ENCODE measurements at regions not wholly inside any gene's neighbourhood (a gene's known extent, or its start where the extent isn't known, plus 50 kb on each side); places are given as distances from the start of the nearest gene placed in this dataset.
"Not testable (repeated sequence)": the region's sequence is repeated elsewhere in the genome, so short reads cannot be mapped to it uniquely, and the experiment has no call there.

DNA sequence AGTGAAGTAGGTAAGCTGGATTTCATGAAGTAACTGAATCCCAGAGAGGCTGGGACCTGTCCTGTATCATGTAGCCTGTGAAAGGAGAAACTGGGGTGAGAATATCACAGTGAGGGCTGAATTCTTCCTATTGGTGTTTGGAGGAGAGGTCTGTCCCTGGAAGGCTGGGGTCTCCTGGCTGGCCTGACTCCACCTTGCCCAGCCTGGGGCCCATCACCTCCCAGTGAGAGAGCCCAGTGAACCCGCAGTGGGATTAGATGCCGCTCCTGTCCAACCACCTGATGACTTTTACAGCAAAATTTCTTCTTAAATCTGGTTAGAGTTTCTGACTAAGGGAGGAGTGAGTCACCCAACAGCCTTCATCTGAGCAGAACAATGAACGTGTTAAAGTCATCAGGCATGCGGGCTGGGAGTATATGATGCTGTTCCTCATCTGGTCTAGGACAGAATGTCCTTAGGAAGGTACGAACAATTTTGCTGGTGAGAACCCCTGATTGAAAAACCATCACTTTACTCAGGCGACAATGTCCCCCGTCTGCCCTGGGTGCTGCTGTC, 152.9 kb downstream of the LPIN1 start:
- Histone ChIP-seq H3K36me3 (ENCODE audit: control insufficient read depth in 2 of 2, extremely low read depth in 1 of 2, insufficient read depth in 2 of 2, low read length in 2 of 2) (no peaks in the 10 kb centered on the region), H3K4me1 (ENCODE audit: control insufficient read depth, extremely low read depth, insufficient read depth, low read length) (no peaks in the 10 kb centered on the region), H3K9me1 (replicated peaks; ENCODE audit: control insufficient read depth, extremely low read depth, insufficient read depth, low read length) (no peaks in the 10 kb centered on the region), H3K79me2 (ENCODE audit: control insufficient read depth, insufficient read depth, low read length) (no peaks in the 10 kb centered on the region), H4K20me1 (replicated peaks; ENCODE audit: control insufficient read depth, extremely low read depth, insufficient read depth, low read length) (no peaks in the 10 kb centered on the region), H2AFZ (ENCODE audit: low read depth, low read length) (no peak overlapping the region), H3K4me3 (replicated peaks in 1 of 3; ENCODE audit: insufficient read depth in 1 of 3, low read depth in 1 of 3, low read length in 3 of 3) (no peak overlapping the region), H3K9ac (replicated peaks; ENCODE audit: extremely low read depth, insufficient read depth, low read length) (no peak overlapping the region), H3K27ac (ENCODE audit: insufficient read depth, low read depth, low read length) (no peak overlapping the region), H3K27me3 (ENCODE audit: control insufficient read depth in 2 of 2, insufficient read depth in 2 of 2, low read length in 2 of 2) (no peaks in the 10 kb centered on the region), H3K9me3 (replicated peaks; ENCODE audit: control insufficient read depth, insufficient read depth, low read length) (no peaks in the 10 kb centered on the region), H3K4me2 (ENCODE audit: insufficient read depth, low read length) (no peak overlapping the region)
- ChIA-PET POLR2A (no interaction called here), CTCF (interaction anchor here (1.2 kb wide), 1 partner anchor 15 kb away, joined by 3 read pairs; no protein-coding TSS in a partner anchor)
- FAIRE-seq (no peak), DNase-seq (ENCODE audit: low read depth, low spot score) (no peak)
- TF ChIP-seq, protein P1, sequence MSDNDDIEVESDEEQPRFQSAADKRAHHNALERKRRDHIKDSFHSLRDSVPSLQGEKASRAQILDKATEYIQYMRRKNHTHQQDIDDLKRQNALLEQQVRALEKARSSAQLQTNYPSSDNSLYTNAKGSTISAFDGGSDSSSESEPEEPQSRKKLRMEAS (IDR thresholded peaks at IDR 0.05; ENCODE audit: insufficient read depth, insufficient read length): no peak
- no peak for TF ChIP-seq CTCF (IDR thresholded peaks at IDR 0.05; ENCODE audit: extremely low read depth in 1 of 2, insufficient read depth in 1 of 2, low read depth in 1 of 2, low read length in 2 of 2)
- TF ChIP-seq FOS (IDR thresholded peaks at IDR 0.05; ENCODE audit: borderline replicate concordance, insufficient read depth, low read length): no peak
- no peak for TF ChIP-seq MYC (IDR thresholded peaks at IDR 0.05; ENCODE audit: low read depth, low read length)
- TF ChIP-seq JUN (IDR thresholded peaks at IDR 0.05; ENCODE audit: borderline replicate concordance, insufficient read depth, insufficient read length, low read depth): no peak
- TF ChIP-seq POLR2A (IDR thresholded peaks at IDR 0.05; ENCODE audit: low read depth, low read length): no peak
- no peak for TF ChIP-seq GATA2 (IDR thresholded peaks at IDR 0.05; ENCODE audit: insufficient read depth, insufficient read length, low read depth, low read length)
- TF ChIP-seq POLR2AphosphoS5 (IDR thresholded peaks at IDR 0.05; ENCODE audit: insufficient read depth, low read depth, low read length): no peak
- no peak for TF ChIP-seq EZH2 (IDR thresholded peaks at IDR 0.05; ENCODE audit: borderline replicate concordance, low read depth, low read length, severe bottlenecking)
- intact Hi-C loops (cut with micrococcal nuclease) (no loop called here), dilution Hi-C loops (cut with MboI; ENCODE audit: extremely low pct_ligation_motif_present, low sequenced_read_pairs) (no loop called here)
- no TSS peak for BruUV-seq (replicated peaks)

GRCh38 chr2:11900891-11901290, 154.5 kb downstream of the LPIN1 start:
- dilution Hi-C loops (cut with MboI; ENCODE audit: extremely low pct_ligation_motif_present, low sequenced_read_pairs); BruUV-seq (replicated peaks); H3K9me1 ChIP-seq (replicated peaks; ENCODE audit: control insufficient read depth, extremely low read depth, insufficient read depth, low read length); H3K9ac ChIP-seq (replicated peaks; ENCODE audit: extremely low read depth, insufficient read depth, low read length); H3K4me3 ChIP-seq (replicated peaks in 1 of 3; ENCODE audit: insufficient read depth in 1 of 3, low read depth in 1 of 3, low read length in 3 of 3); H3K27me3 ChIP-seq (ENCODE audit: control insufficient read depth in 2 of 2, insufficient read depth in 2 of 2, low read length in 2 of 2); H2AFZ ChIP-seq (ENCODE audit: low read depth, low read length); CTCF ChIA-PET; H3K79me2 ChIP-seq (ENCODE audit: control insufficient read depth, insufficient read depth, low read length); H3K9me3 ChIP-seq (replicated peaks; ENCODE audit: control insufficient read depth, insufficient read depth, low read length); H3K4me2 ChIP-seq (ENCODE audit: insufficient read depth, low read length); DNase-seq (ENCODE audit: low read depth, low spot score); intact Hi-C loops (cut with micrococcal nuclease); H4K20me1 ChIP-seq (replicated peaks; ENCODE audit: control insufficient read depth, extremely low read depth, insufficient read depth, low read length); H3K36me3 ChIP-seq (ENCODE audit: control insufficient read depth in 2 of 2, extremely low read depth in 1 of 2, insufficient read depth in 2 of 2, low read length in 2 of 2); POLR2A ChIA-PET; FAIRE-seq; H3K4me1 ChIP-seq (ENCODE audit: control insufficient read depth, extremely low read depth, insufficient read depth, low read length); H3K27ac ChIP-seq (ENCODE audit: insufficient read depth, low read depth, low read length): not testable (repeated sequence)

All from endothelial cell of umbilical vein (primary cell).